ENCODE measurements at regions not wholly inside any gene's neighbourhood (a gene's known extent, or its start where the extent isn't known, plus 50 kb on each side); places are given as distances from the start of the nearest gene placed in this dataset.

DNA sequence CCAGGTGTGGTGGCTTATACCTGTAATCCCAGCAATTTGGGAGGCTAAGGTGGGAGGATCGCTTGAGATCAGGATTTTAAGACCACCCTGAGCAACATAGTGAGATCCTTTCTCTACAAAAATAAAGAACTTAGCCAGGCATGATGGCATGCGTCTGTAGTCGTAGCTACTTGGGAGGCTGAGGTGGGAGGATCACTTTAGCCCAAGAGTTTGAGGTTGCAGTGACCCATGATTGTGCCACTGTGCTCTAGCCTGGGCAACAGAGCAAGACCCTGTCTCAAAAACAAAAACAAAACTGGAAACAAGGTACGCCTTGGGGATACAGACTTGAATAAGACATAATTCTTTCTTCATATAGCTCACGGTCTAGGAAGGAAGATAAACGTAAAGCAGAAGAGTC, 63.1 kb upstream of the GRAMD1B start:
- no peak for TF ChIP-seq CTCF (conservative IDR thresholded peaks at IDR 0.05)
- TF ChIP-seq ZFX (IDR thresholded peaks at IDR 0.05), result no peak

Measured in C4-2B (cell line).